Right atrium auricular region (tissue), 2 donors: ENCODE measurements at regions not wholly inside any gene's neighbourhood (a gene's known extent, or its start where the extent isn't known, plus 50 kb on each side); places are given as distances from the start of the nearest gene placed in this dataset.

Source experiments
- DNase-seq: peaks from one replicate; pipeline ENCODE4 v3.0.0-alpha.2; 2019; ENCODE audit warnings: low spot score
- H3K27ac ChIP-seq, 2 donors: fragments of 200-600 bp; sonication (generic); 1 replicate in 1 of 2; 2 replicates in 1 of 2; pipeline ENCODE4 v1.5.1; 2016 to 2019
- H3K27me3 ChIP-seq, 2 donors: fragments of 200-600 bp; sonication (generic); one replicate each; pipeline versions ENCODE4 v1.5.1 to v1.6.0; 2017 to 2019
- H3K36me3 ChIP-seq: fragments of 200-600 bp; sonication (generic); one replicate; pipeline ENCODE4 v1.5.1; 2016
- H3K4me1 ChIP-seq, 2 donors: fragments of 200-600 bp; sonication (generic); one replicate each; pipeline versions ENCODE4 v1.5.1 to v1.6.0; 2017 to 2019
- H3K4me3 ChIP-seq, 2 donors: fragments of 200-600 bp; sonication (generic); 1 replicate in 1 of 2; 2 replicates in 1 of 2; pipeline ENCODE4 v1.5.1; 2017 to 2019; ENCODE audit warnings: mild to moderate bottlenecking in 1 of 2, moderate library complexity in 1 of 2
- H3K9me3 ChIP-seq, 2 donors: fragments of 200-600 bp; sonication (generic); one replicate each; pipeline ENCODE4 v1.5.1; 2019
- TF ChIP-seq, protein P1 (sequence below), 2 donors: fragments of 200-600 bp; sonication (generic); IDR thresholded peaks; one replicate each; pipeline ENCODE4 v1.5.1; 2019; ENCODE audit warnings: antibody characterized with exemption in 2 of 2

- DNase-seq: peak; percentile 52
- Histone ChIP-seq H3K4me1 (no peaks in the 10 kb centered on the region), H3K9me3 (peaks cover 0 to 4% of the 10 kb centered on the region in 2 donors), H3K4me3 (no peak overlapping the region), H3K27me3 (no peaks in the 10 kb centered on the region), H3K27ac (no peak overlapping the region), H3K36me3 (no peaks in the 10 kb centered on the region)
- TF ChIP-seq, protein P1, sequence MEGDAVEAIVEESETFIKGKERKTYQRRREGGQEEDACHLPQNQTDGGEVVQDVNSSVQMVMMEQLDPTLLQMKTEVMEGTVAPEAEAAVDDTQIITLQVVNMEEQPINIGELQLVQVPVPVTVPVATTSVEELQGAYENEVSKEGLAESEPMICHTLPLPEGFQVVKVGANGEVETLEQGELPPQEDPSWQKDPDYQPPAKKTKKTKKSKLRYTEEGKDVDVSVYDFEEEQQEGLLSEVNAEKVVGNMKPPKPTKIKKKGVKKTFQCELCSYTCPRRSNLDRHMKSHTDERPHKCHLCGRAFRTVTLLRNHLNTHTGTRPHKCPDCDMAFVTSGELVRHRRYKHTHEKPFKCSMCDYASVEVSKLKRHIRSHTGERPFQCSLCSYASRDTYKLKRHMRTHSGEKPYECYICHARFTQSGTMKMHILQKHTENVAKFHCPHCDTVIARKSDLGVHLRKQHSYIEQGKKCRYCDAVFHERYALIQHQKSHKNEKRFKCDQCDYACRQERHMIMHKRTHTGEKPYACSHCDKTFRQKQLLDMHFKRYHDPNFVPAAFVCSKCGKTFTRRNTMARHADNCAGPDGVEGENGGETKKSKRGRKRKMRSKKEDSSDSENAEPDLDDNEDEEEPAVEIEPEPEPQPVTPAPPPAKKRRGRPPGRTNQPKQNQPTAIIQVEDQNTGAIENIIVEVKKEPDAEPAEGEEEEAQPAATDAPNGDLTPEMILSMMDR (IDR thresholded peaks at IDR 0.05): no peak
Observed at GRCh38 chr1:29823561-29823960, 587.2 kb downstream of the PTPRU start.

GRCh38 chr1:29821605-29822004 is 585.3 kb downstream of the PTPRU start:
- Histone ChIP-seq H3K36me3 (no peaks in the 10 kb centered on the region), H3K4me3 (no peak overlapping the region), H3K27me3 (no peaks in the 10 kb centered on the region), H3K27ac (no peak overlapping the region), H3K9me3 (peaks cover 0 to 4% of the 10 kb centered on the region in 2 donors), H3K4me1 (no peaks in the 10 kb centered on the region)
- TF ChIP-seq, protein P1 (IDR thresholded peaks at IDR 0.05): no peak
- DNase-seq: peak; percentile 34

- Histone ChIP-seq H3K27me3 (no peaks in the 10 kb centered on the region), H3K9me3 (peaks cover 0 to 4% of the 10 kb centered on the region in 2 donors), H3K4me1 (no peaks in the 10 kb centered on the region), H3K36me3 (no peaks in the 10 kb centered on the region), H3K27ac (no peak overlapping the region), H3K4me3 (no peak overlapping the region)
- TF ChIP-seq, protein P1 (IDR thresholded peaks at IDR 0.05): no peak
- DNase-seq: peak; percentile 23
Observed at GRCh38 chr1:29820401-29820800, 584.1 kb downstream of the PTPRU start.

DNA sequence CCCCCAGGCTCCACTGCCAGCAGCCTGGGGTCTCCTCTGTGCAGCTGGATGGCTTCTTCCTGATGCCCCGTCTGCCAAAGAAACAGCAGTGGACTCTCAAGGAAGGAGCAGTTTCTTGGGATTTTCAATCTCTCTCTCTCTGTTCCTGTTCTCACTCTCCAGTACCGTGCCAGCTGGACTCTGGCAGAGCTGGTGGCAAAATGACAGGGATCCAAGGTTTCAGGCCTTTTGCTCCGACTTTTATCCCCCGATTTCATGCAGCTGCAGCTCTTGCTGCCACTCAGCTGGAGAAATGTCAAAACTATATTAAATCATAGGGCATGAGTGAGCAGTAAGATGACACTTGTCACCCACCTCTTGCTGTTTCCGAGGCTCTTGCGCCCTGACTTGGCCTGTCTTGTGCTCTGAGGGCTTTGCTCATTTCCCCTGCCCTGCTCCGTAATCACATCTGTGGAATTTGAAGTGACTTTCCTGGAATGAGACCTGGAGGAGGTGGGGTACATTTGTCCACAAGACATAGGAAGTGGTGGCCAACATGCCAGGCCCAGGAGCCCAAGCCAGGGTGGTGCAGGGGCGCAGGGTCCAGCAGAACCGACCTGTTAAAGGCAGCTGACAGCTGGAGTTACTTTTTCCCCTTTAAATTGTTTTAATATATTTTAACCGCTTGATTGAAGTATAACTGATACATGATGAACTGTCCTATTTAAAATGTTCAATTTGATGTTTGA is 576.2 kb downstream of the PTPRU start:
- no peak for DNase-seq
- TF ChIP-seq, protein P1 (IDR thresholded peaks at IDR 0.05): no peak
- H3K27ac ChIP-seq: peak overlapping the region in 1 of 2 donors; percentile 19
- no peaks in the 10 kb centered on the region for H3K9me3 ChIP-seq
- no peaks in the 10 kb centered on the region for H3K27me3 ChIP-seq
- H3K4me1 ChIP-seq: peaks cover 0 to 14% of the 10 kb centered on the region in 2 donors
- H3K4me3 ChIP-seq: no peak overlapping the region
- H3K36me3 ChIP-seq: no peaks in the 10 kb centered on the region

DNA sequence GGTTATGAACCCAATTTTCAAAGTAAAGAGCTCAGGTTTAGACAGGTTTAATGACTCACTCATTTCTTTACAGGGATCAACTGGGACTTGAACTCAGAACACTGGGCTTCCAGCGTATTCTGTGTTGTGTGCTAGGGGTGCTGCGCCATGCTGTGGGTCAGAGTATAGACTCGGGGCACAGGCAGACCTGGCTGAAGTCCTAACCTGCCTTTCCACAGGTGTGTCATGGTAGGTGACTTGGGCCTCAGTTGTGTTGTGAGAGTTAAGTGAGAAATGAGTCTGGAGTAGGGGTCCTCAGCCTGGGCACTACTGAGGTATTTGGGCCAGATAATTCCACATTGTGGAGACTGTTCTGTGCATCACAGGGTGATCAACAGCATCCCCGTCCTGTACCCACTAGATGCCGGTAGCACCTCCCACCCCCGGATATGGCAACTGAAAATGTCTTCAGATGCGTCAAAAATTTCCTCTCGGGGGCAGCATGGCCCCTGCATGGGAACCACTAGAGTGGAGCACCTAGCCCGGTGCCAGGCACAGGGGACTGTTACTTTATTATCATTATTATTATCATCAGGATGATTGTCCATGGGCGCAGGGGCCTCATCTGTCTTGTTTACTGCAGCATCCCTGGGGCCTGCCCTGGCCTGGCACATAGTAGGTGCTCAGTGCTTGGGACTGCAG is 575.5 kb downstream of the PTPRU start:
- Histone ChIP-seq H3K27me3 (no peaks in the 10 kb centered on the region), H3K36me3 (no peaks in the 10 kb centered on the region), H3K4me3 (no peak overlapping the region), H3K9me3 (no peaks in the 10 kb centered on the region), H3K4me1 (peaks cover 0 to 14% of the 10 kb centered on the region in 2 donors), H3K27ac (peak overlapping the region in 1 of 2 donors; percentile 19)
- TF ChIP-seq, protein P1 (IDR thresholded peaks at IDR 0.05): no peak
- no peak for DNase-seq
